Medulla oblongata (tissue), 1 donor: ENCODE measurements at regions not wholly inside any gene's neighbourhood (a gene's known extent, or its start where the extent isn't known, plus 50 kb on each side); places are given as distances from the start of the nearest gene placed in this dataset.

Experiments
- DNase-seq: peaks from one replicate; pipeline ENCODE4 v3.0.0-alpha.2; 2015; ENCODE audit errors: extremely low spot score

DNA sequence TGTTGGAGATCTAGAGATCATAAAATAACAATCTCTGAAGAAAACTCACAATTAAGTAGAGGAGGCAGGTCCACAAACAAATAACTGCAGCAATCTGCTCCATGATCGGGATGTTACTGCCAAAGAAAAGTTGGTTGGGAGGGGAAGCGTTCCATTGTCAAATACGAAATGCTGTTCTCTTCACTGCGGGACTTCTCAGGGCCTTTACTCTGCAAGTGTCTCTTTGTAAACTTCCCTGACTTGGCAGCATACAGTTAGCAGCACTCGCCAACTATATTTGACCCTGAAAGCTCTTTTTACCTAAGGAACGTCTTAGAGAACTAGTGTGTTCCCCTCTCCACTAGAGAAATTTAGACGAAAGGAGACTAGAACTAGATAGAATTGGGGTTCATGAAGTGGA is 780.7 kb upstream of the TBX3 start:
- DNase-seq: no peak

DNA sequence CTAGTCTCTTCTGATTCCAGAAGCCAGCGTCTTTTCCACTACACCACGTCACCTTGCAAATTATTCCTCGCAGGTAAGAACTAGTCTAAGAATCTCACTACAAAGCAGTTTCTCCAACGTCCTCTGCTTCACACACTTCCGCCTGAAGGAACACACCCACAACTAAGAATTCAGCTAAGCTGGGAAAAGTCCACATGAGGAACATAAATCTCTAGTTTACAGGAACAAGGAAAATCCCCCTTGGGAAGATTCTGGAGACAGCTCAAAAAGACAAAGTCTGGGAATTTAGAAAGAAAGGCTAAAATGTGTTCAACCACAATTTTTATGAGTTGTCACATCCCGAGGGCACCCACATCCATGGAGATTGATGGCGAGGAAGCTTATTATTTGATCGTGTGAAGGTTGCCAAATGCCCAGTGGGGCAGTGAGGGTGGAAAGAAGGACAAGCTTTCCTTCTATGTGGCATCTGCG is 780.2 kb upstream of the TBX3 start:
- DNase-seq: no peak

DNA sequence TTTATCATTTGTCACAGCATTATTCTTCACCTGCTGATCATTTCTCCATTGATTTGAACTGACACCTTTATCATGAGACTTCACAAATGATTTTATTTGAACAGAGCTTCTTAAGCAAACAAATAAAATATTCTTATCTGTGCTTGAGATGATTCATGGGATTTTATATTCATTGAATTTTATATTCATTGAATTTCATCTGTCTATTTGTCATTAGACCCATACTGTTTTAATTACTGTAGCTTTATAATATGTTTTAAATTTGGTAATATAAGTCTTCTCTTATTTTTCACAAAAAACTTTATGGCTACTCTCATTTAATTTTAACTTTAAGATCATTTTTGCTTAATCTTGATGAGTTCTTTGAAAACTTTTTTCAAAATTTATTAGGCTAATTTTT is 777.4 kb upstream of the TBX3 start:
- DNase-seq: no peak

DNA sequence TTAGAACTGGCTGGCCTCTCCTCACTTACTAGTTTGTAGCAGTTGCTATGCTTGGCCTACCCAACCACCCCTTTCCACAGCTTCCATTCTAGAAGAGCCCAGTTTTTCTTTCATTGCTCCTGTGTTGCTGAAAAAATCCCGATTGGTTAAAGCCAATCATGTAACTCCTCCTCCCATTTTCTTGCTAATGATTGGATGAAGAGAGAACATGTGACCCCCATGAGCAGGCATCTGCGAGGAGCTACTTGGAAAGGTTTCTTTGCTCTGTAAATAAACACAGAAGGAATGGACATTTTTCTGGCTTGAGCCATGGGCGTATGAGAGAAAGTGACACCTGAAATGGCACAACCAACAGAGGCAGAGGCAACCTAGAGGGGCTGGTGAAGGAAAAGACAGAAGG is 773.8 kb upstream of the TBX3 start:
- DNase-seq: no peak

DNA sequence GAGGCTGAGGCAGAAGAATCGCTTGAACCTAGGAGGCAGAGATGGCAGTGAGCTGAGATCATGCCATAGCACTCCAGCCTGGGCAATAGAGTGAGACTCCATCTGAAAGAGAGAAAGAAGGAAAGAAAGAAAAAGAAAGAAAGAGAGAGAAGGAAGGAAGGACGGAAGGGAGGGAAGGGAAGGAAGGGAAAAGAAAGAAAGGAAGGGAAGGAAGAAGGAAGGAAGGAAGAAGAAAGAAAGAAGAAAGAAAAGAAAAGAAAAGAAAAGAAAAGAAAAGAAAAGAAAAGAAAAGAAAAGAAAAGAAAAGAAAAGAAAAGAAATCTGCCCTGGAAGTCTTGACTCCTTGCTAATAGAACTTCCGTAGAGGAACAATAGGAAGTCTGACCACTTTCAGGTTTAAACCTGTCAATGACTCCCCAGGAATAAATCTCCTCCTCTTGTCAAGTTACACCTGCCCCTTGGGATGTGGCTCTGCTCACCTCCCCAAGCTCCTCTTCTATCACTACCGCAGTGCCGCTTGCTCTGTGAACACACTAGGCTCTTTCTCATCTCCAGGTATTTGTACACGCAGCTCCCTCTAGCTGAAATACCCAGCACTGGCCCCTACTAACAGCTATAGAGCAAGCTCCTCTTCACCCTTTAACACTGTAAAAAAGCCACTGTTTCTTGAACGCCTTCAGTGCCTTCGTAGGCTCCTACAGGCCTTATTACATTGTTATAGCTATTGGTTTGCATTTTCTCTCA is 773.1 kb upstream of the TBX3 start:
- no peak for DNase-seq

DNA sequence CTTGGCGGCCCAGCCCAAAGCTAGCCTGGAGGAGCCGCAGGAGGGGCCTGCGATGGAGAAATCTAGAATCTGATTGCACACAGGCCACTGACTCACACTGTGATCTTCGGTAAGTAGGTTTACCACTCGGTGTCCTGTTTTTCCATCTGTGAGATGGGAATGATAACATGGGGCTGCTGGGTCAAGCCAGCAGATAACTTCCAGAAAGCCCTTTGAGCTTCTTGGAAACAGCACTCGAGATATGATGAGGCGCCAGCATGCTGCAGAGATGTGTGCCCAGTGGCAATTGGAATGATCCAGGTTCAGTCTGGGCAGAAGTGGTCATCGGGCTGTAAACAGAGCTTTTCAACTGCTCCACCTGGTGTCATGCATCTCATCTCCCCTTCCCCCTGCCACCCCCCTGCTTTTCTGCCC is 771.3 kb upstream of the TBX3 start:
- no peak for DNase-seq

DNA sequence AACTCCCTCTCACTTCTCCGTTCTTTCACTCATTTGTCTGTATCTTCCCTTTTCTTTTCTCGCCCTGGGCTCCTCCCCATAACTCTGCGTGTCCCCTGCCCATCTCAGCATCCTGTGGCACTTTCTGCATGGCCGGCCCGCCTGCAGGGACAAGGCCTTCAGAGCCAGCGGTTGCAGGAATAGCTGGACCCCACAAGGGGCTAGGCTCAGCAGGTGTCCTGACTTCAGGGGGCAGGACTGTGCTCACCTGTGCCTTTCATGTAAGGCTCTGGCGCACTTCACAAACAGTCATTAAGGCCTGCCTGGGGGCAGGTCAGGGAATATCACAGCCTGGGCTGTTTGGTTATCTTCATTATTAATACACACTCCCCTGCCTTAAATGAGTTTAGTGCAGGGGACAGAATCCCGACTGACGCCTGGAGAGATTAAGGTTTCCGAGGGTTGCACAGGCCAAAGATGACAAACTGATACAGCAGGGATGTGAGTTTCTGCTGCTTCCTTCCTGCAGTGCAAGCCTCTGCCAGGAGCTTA is 768.8 kb upstream of the TBX3 start:
- no peak for DNase-seq

DNA sequence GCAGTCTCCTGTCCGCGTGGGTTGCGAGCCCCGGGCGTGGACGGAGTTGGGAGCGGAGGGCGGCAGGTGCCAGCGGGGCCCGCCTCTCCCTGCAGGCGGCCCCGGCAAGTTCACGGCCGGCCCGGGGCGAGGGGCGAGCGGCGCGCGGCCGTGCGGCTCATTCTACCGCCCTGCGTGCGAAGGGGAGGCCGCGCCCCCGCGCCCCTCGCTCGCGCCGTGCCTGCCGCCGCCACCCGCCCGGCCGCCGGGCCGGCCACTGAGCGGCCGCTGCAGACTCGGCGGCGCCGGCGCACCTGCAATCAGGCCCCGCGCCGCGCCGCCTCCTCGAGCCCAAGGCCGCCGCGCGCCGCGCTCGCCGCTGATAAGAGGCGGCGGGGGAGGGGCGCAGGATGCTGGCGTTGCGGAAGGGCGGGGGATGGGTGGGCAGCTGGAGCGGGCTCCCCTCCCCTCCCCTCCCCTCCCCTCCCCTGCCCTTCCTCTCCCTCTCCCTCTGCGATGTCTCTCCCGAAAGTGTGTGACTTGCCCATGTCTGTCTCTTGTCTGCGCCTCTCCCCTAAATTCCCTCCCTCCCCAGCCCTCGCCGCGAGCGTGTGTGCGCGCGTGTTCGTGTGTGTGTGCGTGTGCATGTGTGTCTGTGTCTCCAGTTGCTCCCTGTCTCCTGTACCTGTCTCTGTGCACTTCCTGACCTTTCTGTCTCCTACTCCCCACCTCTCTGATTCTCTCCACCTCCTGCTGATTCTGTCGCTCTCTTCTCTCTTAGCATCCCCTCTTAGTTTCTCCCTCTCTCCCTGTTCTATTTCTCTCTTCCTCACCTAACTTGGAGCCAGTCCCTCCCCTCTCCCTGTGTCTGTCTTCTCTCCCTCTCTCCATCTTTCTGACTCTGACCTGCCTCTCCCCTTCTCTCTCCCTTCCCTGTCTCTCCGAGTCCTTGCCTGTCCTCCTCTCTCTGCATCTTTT is 768.1 kb upstream of the TBX3 start:
- DNase-seq: peak; percentile 5

DNA sequence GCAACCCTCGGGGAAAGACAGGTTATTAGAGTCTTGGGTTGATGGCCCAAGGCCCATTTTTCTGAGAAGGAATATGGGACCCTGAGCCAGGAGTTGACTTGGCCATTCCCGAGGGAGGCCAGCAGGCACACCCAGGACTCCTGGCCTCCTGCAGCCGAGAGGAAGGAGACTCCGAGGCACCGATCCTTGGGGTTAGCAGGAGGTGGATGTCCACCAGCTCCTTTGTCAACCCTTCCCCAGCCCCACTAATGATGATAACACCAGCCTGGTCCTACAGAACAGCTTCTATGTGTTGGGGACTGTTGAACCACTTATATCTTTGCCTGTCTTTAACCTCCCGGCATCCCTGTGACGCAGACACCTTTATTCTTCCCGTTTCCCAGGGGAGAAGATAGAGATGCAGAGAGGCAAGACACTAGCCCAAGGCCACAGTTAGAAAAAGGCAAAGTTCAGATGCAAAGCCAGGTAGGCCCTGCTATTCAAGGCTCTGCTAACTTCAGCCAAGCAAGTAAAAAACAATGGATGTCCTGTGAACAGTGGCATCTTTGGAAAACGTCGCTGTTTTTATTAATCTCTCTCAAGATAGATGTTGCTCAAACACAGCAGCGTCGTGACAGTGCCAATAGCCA is 767.3 kb upstream of the TBX3 start:
- peak; percentile 3 for DNase-seq

DNA sequence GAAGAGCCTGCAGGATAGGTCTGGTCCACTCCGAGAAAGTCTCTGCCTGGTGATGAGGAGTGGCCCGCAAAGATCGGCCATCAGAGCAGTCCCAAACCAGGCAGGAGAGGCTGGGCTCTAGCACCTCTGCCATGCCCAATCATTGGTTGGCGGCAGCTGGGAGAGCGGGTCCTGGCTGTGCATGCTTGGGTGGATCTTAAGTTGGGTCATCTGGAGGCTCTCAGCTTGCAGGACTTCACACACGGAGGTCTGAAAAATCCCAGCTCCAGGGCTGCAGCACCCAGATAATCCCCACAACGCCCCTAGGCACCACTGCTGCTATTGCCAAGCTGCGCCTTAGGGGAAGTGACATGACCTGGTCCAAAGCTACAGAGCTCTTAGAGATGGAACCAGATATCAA is 766.7 kb upstream of the TBX3 start:
- no peak for DNase-seq

DNA sequence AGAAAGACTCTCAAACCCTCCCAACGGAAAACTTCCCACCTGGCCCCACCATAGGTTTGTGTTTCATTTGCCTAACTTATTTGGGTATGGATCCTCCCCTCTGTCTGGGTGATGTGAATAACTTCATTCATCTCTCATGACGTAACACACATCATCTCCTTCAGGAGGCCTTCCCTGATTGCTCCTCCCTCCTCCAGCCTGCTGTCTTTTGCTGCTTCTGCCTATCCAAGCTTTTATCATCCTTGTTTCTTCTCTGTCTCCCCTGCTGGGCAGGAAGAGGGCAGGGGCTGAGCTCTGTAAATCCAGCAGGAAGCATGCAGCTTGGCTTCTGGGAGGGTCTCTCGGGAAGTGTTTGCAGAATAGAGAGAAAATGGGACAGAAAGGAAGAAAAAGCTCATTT is 766.0 kb upstream of the TBX3 start:
- no peak for DNase-seq

DNA sequence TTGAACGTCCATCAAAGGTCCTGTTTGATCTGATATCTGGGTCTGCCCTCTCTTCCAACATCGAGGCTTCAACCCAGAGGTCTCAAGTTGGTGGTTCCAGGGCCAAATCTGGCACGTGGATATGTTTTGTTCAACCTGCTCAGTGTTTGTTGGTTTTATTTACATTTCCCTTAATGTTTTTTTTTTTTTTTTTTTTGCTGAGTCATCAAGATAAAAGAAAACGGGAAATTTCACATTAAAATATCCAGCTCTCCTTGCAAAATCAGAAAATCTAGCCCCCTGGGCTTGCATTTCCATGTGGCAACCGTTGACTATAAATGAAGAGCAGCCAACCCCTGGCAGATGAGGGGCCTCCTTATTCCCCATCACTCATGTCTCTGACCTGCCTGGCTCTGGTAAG is 765.6 kb upstream of the TBX3 start:
- DNase-seq: no peak

DNA sequence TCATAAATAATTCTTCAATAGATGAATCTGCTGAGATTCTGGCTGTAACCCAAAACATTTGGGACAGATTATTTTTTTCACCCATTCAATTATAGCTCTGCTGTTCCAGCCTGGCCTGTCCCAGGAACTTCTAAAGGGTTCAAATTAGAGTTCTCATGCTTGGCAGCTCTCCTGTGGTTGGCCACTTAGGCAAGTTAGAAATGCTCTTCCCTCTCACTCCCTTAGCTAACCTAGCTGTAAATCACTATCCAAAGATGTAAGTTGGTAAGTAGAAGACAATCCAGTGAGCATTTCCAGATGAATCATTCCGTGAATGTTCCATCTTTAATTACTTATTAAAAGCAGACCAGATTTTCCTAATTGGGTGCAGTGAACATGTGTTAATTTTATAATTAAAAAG is 760.4 kb upstream of the TBX3 start:
- peak; percentile 12 for DNase-seq

DNA sequence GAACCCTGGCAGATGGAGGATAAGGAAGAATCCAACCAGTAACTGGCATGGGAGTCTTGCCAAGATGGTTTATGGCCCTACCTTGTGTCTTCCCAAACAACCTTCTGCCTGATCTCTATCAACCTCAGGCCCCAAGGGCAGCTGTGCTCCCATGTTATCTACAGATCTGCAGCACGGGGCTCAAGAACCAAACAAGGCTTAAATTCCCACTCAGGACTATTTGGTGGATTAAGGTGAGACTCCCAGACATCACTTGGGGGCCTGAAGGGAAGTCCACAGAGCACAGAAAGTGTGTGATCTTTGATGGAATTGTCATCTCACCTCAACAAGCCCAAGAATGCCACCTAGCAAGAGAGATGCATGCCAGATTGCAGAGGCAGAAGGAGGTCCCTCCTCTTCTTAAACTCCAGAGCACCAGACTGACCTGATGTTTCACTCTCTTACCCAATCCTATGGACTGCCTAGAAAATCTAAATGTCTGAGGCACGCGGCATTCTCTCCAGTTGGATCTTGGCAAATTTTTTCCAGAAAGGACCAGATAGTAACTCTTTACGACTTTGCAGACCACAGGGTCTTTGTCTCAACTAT is 759.5 kb upstream of the TBX3 start:
- no peak for DNase-seq

DNA sequence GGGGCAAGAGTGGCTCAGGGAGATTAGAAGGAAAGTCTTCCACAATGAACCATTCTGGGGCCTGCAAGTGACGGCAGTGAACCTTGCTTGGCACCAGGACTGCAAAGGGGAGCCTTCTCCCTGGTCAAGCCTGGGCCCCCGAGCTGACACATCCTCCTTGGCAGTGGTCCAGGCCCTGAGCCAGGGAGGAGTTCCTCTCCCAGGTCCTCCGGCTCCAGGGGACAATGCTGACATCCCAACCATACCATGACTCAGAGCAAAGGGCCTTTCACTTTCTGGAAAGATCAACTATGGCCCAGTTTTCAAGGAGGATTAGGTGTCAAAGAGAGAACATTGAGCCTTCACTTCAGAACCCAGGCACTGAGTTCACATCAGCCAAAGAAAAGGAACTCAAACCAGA is 756.5 kb upstream of the TBX3 start:
- DNase-seq: no peak

DNA sequence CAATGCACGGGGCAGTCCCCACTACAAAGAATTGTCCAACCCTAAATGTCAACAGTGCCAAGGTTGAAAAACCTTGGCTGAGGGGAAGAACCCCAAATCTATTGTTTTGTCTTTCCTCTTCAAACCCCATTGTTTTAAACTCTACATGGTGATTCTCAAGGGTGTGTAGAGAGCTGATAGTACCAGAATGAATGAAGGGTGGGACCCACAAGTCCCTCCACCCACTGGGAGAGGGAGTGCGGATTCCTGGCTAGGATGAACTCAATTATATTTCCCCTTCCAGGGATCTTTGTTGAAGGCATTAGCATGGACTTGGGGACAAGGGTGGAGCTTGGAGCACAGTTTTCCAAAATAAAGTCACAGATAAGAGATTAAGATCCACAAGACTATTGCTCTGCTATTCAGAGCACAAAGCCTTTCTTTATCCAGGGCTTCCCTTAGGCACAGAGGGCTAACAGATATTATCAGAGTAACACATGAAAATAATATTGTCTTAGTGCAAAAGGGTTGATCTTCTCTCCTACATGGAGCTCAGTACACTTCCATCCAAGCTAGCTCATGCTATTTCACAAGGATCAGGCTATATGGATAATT is 755.1 kb upstream of the TBX3 start:
- no peak for DNase-seq

DNA sequence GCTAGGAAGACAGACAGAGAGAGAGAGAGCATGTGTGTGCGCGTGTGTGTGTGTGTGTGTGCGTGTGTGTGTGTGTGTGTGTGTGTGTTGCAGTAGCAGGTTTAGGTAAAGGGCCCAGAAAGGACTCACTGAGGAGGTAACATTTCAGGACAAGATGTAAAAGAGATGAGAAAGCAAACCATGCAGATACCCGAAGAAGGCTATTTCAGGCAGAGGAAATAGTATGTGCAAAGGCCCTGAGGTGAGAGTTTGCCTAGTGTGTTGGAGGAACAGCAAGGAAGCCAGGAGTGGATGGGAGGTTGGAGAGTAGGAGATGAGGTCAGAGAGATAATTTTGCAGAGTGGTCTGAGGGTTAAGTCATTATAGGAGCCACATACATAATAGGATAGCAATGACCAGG is 754.3 kb upstream of the TBX3 start:
- DNase-seq: no peak

DNA sequence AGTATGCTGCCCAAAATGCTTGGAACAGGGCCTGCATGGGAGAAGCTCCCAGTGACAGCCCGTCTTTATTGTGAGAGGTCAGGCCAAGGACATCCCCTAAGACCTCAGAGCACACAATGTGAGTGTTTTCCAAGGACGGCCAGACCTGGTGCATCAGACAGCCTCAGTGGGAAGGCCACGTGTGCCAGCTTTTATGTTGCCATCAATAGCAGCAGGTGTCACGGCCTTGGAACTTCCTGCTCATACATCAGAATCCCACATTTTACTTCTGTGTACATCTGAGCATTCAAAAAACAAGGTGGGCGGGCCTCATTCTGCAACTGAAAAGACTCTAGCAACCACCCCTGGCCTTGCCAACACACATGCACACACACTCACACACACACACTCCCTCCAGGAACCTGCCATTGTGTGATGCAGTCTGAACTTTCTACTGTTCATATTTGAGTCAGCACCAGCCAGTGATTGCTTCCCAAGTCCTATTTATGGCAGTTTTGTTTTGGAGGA is 753.1 kb upstream of the TBX3 start:
- DNase-seq: no peak

DNA sequence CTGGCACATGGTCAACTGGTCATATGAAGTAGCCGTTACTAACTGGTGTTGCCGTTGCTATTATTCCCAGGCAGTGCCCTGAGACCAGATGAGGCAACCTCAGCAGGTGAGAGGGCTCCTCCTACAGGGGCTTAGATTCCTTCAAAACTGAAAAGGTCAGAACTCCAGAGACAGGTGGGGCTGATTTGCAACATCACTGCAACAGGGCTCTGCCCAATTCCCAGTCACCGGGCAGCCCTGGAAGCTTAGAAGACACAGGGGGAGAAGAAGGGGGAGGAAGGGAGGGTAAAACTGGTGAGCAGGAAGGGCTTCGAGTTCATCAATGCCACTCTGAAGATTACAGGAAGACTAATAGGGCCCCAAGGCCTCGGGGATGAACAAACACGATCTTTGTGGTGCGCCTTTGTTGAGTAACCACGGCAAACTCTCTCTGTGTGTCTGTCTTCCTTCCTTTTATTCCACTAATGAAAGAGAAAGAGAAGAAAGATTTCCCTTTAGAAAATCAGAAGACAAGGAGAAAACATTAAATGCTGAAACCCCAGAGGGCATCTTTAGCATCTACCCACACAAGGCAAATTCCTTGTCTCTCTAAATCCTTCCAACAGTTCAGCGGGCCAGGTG is 749.1 kb upstream of the TBX3 start:
- no peak for DNase-seq

DNA sequence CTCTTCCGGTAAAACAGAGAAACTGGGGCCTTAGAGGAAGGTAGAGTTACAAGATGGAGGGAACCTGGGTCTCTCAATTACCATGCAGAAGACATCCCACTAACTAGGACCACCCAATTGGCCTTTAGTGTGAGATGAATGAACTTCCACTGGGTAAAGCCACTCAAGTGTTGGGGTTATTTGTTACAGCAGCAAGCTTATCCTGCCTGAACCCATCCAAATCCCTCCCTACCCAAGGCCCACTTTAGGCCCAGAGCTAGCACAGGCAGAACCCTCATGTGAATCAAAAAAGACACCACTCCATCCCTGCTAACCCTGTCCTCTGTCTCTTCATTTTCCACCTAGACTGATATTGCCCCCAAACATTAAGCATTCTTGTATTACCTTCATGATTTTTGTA is 746.7 kb upstream of the TBX3 start:
- no peak for DNase-seq

DNA sequence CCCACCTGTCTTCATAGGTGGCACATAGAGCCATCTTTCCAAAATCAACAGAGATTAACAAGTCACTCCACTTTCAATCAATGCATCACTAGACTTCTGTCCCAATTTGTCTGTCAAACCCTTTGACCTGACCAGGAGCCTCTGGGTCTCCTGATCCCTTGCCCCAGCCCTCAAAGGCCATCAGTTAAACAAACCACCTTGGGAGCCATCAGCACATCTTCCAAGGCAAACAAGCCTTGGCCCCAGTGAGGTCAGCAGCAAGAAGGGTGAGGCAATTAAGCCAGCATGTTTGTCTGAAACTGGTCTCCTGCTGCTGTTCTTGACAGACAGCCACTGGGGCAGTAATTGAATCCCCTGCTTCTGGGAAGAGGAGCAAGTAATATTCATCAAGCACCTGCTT is 742.8 kb upstream of the TBX3 start:
- no peak for DNase-seq
